DND-41 (cell line): ENCODE measurements at regions not wholly inside any gene's neighbourhood (a gene's known extent, or its start where the extent isn't known, plus 50 kb on each side); places are given as distances from the start of the nearest gene placed in this dataset.

ENCODE experiments used
- ATAC-seq: fragments of 200-7000 bp; cut with Tn5 transposase; 3 replicates; pipeline ENCODE4 v1.9.1; 2021; ENCODE audit warnings: low read depth; ENCODE audit not compliant: insufficient read depth
- DNase-seq: peaks from one replicate; pipeline ENCODE4 v3.0.0-alpha.2; 2020
- H2AFZ ChIP-seq: 2 replicates; pipeline ENCODE4 v1.6.0; 2012; ENCODE audit warnings: low read depth, low read length
- H3K27ac ChIP-seq: 2 replicates; pipeline ENCODE4 v1.5.1; 2012; ENCODE audit warnings: low read length, inconsistent platforms
- H3K27me3 ChIP-seq: fragments of 200-600 bp; sonication (generic); 2 replicates; pipeline ENCODE4 v1.6.0; 2012; ENCODE audit warnings: low read length, mild to moderate bottlenecking, inconsistent platforms; ENCODE audit not compliant: insufficient read depth, poor library complexity
- H3K36me3 ChIP-seq: 2 replicates; pipeline ENCODE4 v1.5.1; 2012; ENCODE audit warnings: low read length, inconsistent platforms; ENCODE audit not compliant: insufficient read depth
- H3K4me1 ChIP-seq: 2 replicates; pipeline ENCODE4 v1.5.1; 2012; ENCODE audit warnings: mild to moderate bottlenecking, low read length; ENCODE audit not compliant: insufficient read depth
- H3K4me2 ChIP-seq: 2 replicates; pipeline ENCODE4 v1.6.0; 2012; ENCODE audit warnings: mild to moderate bottlenecking, moderate library complexity, low read length, inconsistent platforms; ENCODE audit not compliant: insufficient read depth
- H3K4me3 ChIP-seq, 2 experiments: fragments of 200-600 bp in 1 of 2; shearing (Covaris generic) in 1 of 2; 2 replicates each; pipeline ENCODE4 v1.5.1; 2012 to 2016; ENCODE audit warnings: inconsistent platforms in 2 of 2, low read length in 2 of 2, mild to moderate bottlenecking in 2 of 2, low read depth in 1 of 2, moderate library complexity in 1 of 2
- H3K79me2 ChIP-seq: 2 replicates; pipeline ENCODE4 v1.6.0; 2012; ENCODE audit warnings: low read length, inconsistent platforms; ENCODE audit not compliant: insufficient read depth
- H3K9ac ChIP-seq: 2 replicates; pipeline ENCODE4 v1.6.0; 2012; ENCODE audit warnings: low read depth, mild to moderate bottlenecking, inconsistent platforms, low read length, moderate library complexity
- H3K9me3 ChIP-seq: 2 replicates; pipeline ENCODE4 v1.5.1; 2012; ENCODE audit warnings: low read length, moderate library complexity, mild to moderate bottlenecking, inconsistent platforms; ENCODE audit not compliant: insufficient read depth, severe bottlenecking
- H4K20me1 ChIP-seq: 2 replicates; pipeline ENCODE4 v1.6.0; 2012; ENCODE audit warnings: low read length; ENCODE audit not compliant: insufficient read depth
- EZH2 ChIP-seq: IDR thresholded peaks from 3 replicates; pipeline ENCODE4 v1.6.1; 2012; ENCODE audit warnings: borderline replicate concordance, low read depth, mild to moderate bottlenecking, moderate library complexity, low read length, inconsistent platforms; ENCODE audit not compliant: severe bottlenecking
- TF ChIP-seq, protein P1 (sequence below): IDR thresholded peaks from 2 replicates; pipeline ENCODE4 v1.5.1; 2012; ENCODE audit warnings: borderline replicate concordance, low read length, moderate library complexity, mild to moderate bottlenecking; ENCODE audit not compliant: poor library complexity, severe bottlenecking; ENCODE audit errors: extremely low read depth

DNA sequence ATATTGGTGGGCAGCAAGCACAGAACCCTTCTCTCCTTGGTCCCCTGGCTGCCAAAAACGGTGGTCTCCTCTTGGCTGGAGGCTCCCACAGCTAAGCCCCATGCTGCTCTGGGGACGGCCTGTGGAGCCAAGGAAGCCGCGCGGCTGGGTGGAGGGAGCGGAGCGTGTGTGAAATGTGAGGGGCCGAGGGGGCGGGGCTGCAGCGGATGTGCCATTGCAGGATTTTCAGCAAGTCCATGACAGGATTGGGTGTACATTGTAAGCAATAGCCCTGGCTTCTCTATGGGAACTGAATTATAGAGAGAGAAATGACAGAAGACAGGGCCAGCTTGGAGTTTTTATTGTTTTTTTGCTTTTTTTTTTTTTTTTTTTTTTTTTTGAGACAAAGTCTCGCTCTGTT is 336.5 kb downstream of the DIRAS2 start:
- ATAC-seq (no peak), DNase-seq (no peak)
- H3K36me3 ChIP-seq: no peaks in the 10 kb centered on the region
- no peak overlapping the region for H3K27ac ChIP-seq
- H3K9ac ChIP-seq: no peak overlapping the region
- no peaks in the 10 kb centered on the region for H3K9me3 ChIP-seq
- H3K27me3 ChIP-seq: peaks cover 7% of the 10 kb centered on the region
- H2AFZ ChIP-seq: no peak overlapping the region
- no peak overlapping the region for H3K4me3 ChIP-seq
- no peaks in the 10 kb centered on the region for H3K4me1 ChIP-seq
- H3K79me2 ChIP-seq: no peaks in the 10 kb centered on the region
- no peak overlapping the region for H3K4me2 ChIP-seq
- no peak for TF ChIP-seq EZH2
- TF ChIP-seq, protein P1, sequence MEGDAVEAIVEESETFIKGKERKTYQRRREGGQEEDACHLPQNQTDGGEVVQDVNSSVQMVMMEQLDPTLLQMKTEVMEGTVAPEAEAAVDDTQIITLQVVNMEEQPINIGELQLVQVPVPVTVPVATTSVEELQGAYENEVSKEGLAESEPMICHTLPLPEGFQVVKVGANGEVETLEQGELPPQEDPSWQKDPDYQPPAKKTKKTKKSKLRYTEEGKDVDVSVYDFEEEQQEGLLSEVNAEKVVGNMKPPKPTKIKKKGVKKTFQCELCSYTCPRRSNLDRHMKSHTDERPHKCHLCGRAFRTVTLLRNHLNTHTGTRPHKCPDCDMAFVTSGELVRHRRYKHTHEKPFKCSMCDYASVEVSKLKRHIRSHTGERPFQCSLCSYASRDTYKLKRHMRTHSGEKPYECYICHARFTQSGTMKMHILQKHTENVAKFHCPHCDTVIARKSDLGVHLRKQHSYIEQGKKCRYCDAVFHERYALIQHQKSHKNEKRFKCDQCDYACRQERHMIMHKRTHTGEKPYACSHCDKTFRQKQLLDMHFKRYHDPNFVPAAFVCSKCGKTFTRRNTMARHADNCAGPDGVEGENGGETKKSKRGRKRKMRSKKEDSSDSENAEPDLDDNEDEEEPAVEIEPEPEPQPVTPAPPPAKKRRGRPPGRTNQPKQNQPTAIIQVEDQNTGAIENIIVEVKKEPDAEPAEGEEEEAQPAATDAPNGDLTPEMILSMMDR: no peak
- no peaks in the 10 kb centered on the region for H4K20me1 ChIP-seq

GRCh38 chr9:90307167-90307833 is 335.3 kb downstream of the DIRAS2 start:
- Histone ChIP-seq H3K36me3 (no peaks in the 10 kb centered on the region), H3K27ac (no peak overlapping the region), H2AFZ (no peak overlapping the region), H3K79me2 (no peaks in the 10 kb centered on the region), H3K27me3 (peaks cover 7% of the 10 kb centered on the region), H3K4me2 (no peak overlapping the region), H3K9ac (no peak overlapping the region), H3K4me1 (no peaks in the 10 kb centered on the region), H3K9me3 (no peaks in the 10 kb centered on the region), H4K20me1 (no peaks in the 10 kb centered on the region), H3K4me3 (no peak overlapping the region)
- ATAC-seq: no peak
- TF ChIP-seq, protein P1: no peak
- DNase-seq: no peak

GRCh38 chr9:90307891-90308290 is 334.7 kb downstream of the DIRAS2 start:
- Histone ChIP-seq H3K4me3 (no peak overlapping the region), H3K27me3 (peaks cover 7% of the 10 kb centered on the region), H4K20me1 (no peaks in the 10 kb centered on the region), H3K4me2 (no peak overlapping the region), H3K36me3 (no peaks in the 10 kb centered on the region), H3K4me1 (no peaks in the 10 kb centered on the region), H3K27ac (no peak overlapping the region), H3K9me3 (no peaks in the 10 kb centered on the region), H3K79me2 (no peaks in the 10 kb centered on the region), H2AFZ (no peak overlapping the region), H3K9ac (no peak overlapping the region)
- TF ChIP-seq EZH2: no peak
- DNase-seq: no peak
- no peak for ATAC-seq

DNA sequence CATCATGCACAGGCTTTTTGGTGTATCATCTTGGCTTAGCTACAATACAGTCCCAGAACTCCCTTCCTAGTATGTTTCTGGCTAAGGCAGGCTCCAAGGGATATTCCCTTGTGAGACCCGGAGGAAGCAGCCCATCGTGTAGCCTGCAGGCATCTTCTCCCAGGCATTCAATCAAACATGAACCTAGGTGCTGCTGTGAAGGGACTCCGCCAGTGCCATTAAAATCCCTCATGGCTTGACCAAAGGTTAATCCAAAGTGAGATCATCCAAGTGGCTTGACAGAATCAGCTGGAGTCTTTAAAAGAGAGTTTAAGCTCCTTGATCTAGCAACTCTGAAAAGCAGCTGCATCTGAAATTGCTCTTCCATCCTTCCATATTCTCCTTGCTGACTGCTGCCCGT is 333.9 kb downstream of the DIRAS2 start:
- DNase-seq: no peak
- TF ChIP-seq EZH2: no peak
- TF ChIP-seq, protein P1: no peak
- no peak for ATAC-seq
- H3K79me2 ChIP-seq: no peaks in the 10 kb centered on the region
- H3K27ac ChIP-seq: no peak overlapping the region
- no peak overlapping the region for H2AFZ ChIP-seq
- no peaks in the 10 kb centered on the region for H4K20me1 ChIP-seq
- H3K4me2 ChIP-seq: no peak overlapping the region
- H3K36me3 ChIP-seq: no peaks in the 10 kb centered on the region
- peaks cover 7% of the 10 kb centered on the region for H3K27me3 ChIP-seq
- no peak overlapping the region for H3K4me3 ChIP-seq
- no peaks in the 10 kb centered on the region for H3K9me3 ChIP-seq
- no peak overlapping the region for H3K9ac ChIP-seq
- no peaks in the 10 kb centered on the region for H3K4me1 ChIP-seq
